Stomach smooth muscle (tissue), 2 donors: ENCODE measurements at regions not wholly inside any gene's neighbourhood (a gene's known extent, or its start where the extent isn't known, plus 50 kb on each side); places are given as distances from the start of the nearest gene placed in this dataset.
A peak's percentile ranks its signal among the peaks of the same experiment; 100 is the strongest.

Experiments
- H3K27ac ChIP-seq: one replicate; pipeline ENCODE4 v1.7.0; 2013; ENCODE audit warnings: mild to moderate bottlenecking, low read length, inconsistent platforms
- H3K27me3 ChIP-seq, 2 donors: one replicate each; pipeline ENCODE4 v1.7.0; 2013; ENCODE audit warnings: low read length in 2 of 2; ENCODE audit not compliant: insufficient read depth in 2 of 2, control insufficient read depth in 1 of 2
- H3K36me3 ChIP-seq, 2 donors: one replicate each; pipeline ENCODE4 v1.7.0; 2013; ENCODE audit warnings: low read length in 2 of 2; ENCODE audit not compliant: control insufficient read depth in 2 of 2, insufficient read depth in 2 of 2
- H3K4me1 ChIP-seq: one replicate; pipeline ENCODE4 v1.7.0; 2013; ENCODE audit warnings: low read length; ENCODE audit not compliant: control insufficient read depth, insufficient read depth
- H3K4me3 ChIP-seq, 2 donors: one replicate each; pipeline ENCODE4 v1.7.0; 2013; ENCODE audit warnings: low read length in 2 of 2
- H3K9ac ChIP-seq, 2 donors: one replicate each; pipeline ENCODE4 v1.7.0; 2013; ENCODE audit warnings: low read length in 2 of 2, mild to moderate bottlenecking in 1 of 2
- H3K9me3 ChIP-seq, 2 donors: one replicate each; pipeline ENCODE4 v1.7.0; 2013; ENCODE audit warnings: low read length in 2 of 2; ENCODE audit not compliant: control insufficient read depth in 2 of 2
- donor health status: healthy.
- donor health status: Pancreatic carcinoma.

DNA sequence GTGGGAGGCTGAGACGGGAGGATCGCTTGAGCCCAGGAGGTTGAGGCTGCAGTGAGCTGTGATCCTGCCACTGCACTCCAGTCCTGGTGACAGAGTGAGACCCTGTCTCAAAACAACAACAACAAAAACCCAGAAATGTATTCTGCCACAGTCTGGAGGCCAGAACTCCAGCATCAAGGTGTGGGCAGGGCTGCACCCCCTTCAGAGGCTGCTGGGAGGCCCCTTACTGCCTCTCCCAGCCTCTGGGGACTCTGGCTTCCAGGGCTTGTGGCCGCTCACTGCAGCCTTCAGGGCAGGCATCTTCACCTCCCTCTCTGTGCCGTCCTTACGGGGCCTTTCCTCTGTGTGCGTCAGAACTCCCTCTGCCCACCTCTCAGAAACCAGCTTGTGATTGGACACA is 209.4 kb upstream of the GSE1 start:
- no peaks in the 10 kb centered on the region for H3K27me3 ChIP-seq
- peaks cover 6% of the 10 kb centered on the region for H3K4me1 ChIP-seq
- H3K9me3 ChIP-seq: no peaks in the 10 kb centered on the region
- no peaks in the 10 kb centered on the region for H3K36me3 ChIP-seq
- no peak overlapping the region for H3K9ac ChIP-seq
- no peak overlapping the region for H3K4me3 ChIP-seq
- H3K27ac ChIP-seq: no peak overlapping the region

- Histone ChIP-seq H3K9me3 (no peaks in the 10 kb centered on the region), H3K27ac (no peak overlapping the region), H3K27me3 (no peaks in the 10 kb centered on the region), H3K4me1 (no peaks in the 10 kb centered on the region), H3K36me3 (no peaks in the 10 kb centered on the region), H3K9ac (no peak overlapping the region), H3K4me3 (no peak overlapping the region)
These were observed 200.1 kb upstream of the GSE1 start for GRCh38 chr16:85412911-85413520.

DNA sequence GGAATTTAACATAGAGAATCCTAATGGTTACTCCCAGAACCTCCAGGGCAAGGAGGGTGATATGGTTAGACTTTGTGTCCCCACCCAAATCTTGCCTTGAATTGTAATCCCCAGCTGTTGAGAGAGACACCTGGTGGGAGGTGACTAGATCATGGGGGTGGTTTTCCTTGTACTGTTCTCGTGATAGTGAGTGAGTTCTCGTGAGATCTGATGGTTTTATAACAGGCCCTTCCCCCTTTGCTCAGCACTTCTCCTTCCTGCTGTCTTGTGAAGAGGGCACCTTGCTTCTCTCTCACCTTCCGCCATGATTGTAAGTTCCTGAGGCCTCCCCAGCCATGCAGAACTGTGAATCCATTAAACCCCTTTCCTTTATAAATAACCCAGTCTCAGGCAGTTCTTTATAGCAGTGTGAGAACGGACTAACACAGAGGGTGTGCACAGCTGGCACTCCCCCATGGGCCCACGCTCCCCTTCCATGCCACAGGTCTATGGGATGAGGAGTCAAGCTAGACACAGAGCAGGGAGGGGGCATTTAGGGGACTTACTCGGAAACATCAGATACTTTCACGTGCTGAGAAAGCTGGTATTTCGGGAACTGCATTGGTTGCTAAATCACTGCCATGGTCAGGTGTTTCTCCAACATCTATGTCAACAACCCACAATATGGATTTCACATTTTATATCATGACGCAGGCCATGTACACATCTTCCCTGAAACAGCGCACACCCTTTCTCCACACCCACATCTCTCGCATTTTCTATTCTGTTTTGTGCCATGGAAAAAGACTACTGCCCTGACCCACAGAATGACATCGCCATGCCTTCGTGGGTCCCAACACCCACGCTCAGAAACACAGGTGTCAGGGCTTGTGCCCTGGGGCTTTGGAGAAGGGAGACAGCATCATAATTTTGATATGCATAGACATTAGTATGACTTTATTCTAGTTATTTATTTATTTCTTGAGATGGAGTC is 199.1 kb upstream of the GSE1 start:
- no peaks in the 10 kb centered on the region for H3K36me3 ChIP-seq
- no peaks in the 10 kb centered on the region for H3K9me3 ChIP-seq
- H3K9ac ChIP-seq: no peak overlapping the region
- no peaks in the 10 kb centered on the region for H3K27me3 ChIP-seq
- no peaks in the 10 kb centered on the region for H3K4me1 ChIP-seq
- H3K4me3 ChIP-seq: no peak overlapping the region
- H3K27ac ChIP-seq: no peak overlapping the region

DNA sequence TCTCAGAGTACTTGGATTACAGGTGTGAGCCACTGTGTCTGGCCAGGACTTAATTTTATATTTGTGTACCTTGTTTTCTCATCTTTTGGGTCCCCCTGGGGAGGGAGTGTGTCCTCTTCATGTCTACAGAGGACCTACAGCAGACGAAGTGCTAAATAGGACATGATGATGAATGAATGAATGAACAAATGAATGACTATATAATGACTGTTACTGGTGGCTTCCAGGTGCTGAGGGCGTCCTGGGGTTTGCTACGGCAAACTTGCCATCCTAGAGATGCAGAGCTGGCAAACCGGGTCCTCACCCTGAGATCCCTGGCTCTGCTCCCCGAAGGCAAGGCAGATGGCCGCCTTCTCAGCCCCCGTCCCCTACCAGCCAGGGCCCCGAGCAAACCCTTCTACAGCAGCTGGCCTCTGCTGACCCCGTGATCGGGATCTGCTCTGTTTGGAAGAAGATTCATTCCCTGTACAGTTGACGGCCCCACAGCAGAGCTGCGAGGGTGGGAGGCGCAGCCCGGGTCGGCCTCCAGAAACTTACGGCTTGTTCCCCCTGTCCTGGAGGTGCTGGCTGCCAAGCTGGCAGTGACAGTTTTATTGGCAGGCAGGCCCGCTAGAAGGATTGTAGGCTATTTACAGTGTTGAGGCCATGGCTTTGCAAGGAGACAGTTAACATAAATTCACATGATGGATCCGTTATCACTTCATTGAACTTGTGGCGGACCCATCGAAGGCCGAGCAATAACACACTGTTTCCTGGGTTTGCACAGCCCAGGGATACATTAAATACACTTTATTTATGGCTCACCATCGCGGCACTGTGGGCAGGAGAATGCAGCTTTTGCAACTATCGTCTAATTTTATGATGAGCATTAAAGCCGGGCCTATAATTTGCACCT is 197.7 kb upstream of the GSE1 start:
- Histone ChIP-seq H3K27me3 (no peaks in the 10 kb centered on the region), H3K36me3 (no peaks in the 10 kb centered on the region), H3K4me1 (no peaks in the 10 kb centered on the region), H3K4me3 (no peak overlapping the region), H3K9me3 (no peaks in the 10 kb centered on the region), H3K9ac (no peak overlapping the region), H3K27ac (peak overlapping the region; percentile 24)

GRCh38 chr16:85416228-85417109 is 196.7 kb upstream of the GSE1 start:
- Histone ChIP-seq H3K27me3 (no peaks in the 10 kb centered on the region), H3K9ac (no peak overlapping the region), H3K27ac (no peak overlapping the region), H3K9me3 (no peaks in the 10 kb centered on the region), H3K4me3 (peak overlapping the region in 1 of 2 donors; percentile 40), H3K36me3 (no peaks in the 10 kb centered on the region), H3K4me1 (peaks cover 4% of the 10 kb centered on the region)

DNA sequence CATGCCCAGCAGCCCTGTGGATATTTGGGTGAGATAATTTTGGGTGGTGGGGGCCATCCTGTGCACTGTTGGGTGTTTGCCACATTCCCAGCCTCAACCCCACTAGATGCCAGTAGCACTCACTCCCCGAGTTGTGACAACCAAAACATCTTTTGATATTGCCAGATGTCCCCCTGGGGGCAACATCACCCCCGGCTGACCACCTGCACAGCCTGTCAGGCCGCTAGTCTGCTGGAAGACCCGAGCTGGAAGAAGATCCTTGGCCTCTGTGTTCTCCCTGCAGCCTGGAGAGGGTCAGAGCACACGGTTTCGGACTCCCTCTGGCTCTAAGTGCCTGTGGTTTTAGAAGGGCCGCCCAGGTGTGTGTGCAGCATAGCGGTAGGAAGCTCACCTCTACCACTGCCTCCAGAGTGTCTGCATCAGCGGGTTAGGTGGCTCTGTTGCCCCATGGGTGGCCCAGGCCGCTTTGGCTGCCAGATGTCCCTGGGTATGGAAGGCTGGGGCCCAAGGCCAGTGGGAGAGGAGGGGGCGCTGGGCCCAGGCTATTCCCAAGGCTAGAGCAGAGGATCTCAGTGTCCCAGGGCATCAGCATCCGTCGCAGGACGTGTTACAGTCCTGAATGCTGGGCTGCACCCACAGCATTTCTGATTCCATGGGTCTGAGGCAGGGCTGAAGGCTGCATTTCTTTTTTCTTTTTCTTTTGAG is 195.8 kb upstream of the GSE1 start:
- H3K27me3 ChIP-seq: no peaks in the 10 kb centered on the region
- no peak overlapping the region for H3K4me3 ChIP-seq
- no peaks in the 10 kb centered on the region for H3K9me3 ChIP-seq
- no peaks in the 10 kb centered on the region for H3K36me3 ChIP-seq
- H3K4me1 ChIP-seq: peaks cover 4% of the 10 kb centered on the region
- H3K9ac ChIP-seq: no peak overlapping the region
- no peak overlapping the region for H3K27ac ChIP-seq

- H3K4me1 ChIP-seq: peaks cover 4% of the 10 kb centered on the region
- no peaks in the 10 kb centered on the region for H3K9me3 ChIP-seq
- no peaks in the 10 kb centered on the region for H3K27me3 ChIP-seq
- H3K27ac ChIP-seq: no peak overlapping the region
- H3K4me3 ChIP-seq: no peak overlapping the region
- no peaks in the 10 kb centered on the region for H3K36me3 ChIP-seq
- H3K9ac ChIP-seq: no peak overlapping the region
These were observed 194.1 kb upstream of the GSE1 start for GRCh38 chr16:85418978-85419491.

GRCh38 chr16:85419503-85420408 is 193.4 kb upstream of the GSE1 start:
- no peak overlapping the region for H3K9ac ChIP-seq
- peaks cover 4% of the 10 kb centered on the region for H3K4me1 ChIP-seq
- H3K27ac ChIP-seq: no peak overlapping the region
- no peaks in the 10 kb centered on the region for H3K27me3 ChIP-seq
- H3K36me3 ChIP-seq: no peaks in the 10 kb centered on the region
- H3K4me3 ChIP-seq: no peak overlapping the region
- H3K9me3 ChIP-seq: no peaks in the 10 kb centered on the region
